Astrocyte (in vitro differentiated cells and primary cell): ENCODE measurements at regions not wholly inside any gene's neighbourhood (a gene's known extent, or its start where the extent isn't known, plus 50 kb on each side); places are given as distances from the start of the nearest gene placed in this dataset.
A peak's percentile ranks its signal among the peaks of the same experiment; 100 is the strongest.

Experiments
- DNase-seq: peaks from one replicate; pipeline ENCODE4 v3.0.0-alpha.2; 2010; ENCODE audit warnings: low read depth
- FAIRE-seq: peaks from 2 replicates; lab custom pipeline; 2011; peaks lifted over from hg19 to GRCh38; lab: Jason Lieb, UNC
- H2AFZ ChIP-seq: 2 replicates; pipeline ENCODE4 v1.6.0; 2012; ENCODE audit warnings: low read depth, low read length, inconsistent platforms
- H3K27ac ChIP-seq: 2 replicates; pipeline ENCODE4 v1.5.1; 2011; ENCODE audit warnings: low read depth, low read length, inconsistent platforms
- H3K27me3 ChIP-seq: 2 replicates; pipeline ENCODE4 v1.6.0; 2011; ENCODE audit warnings: low read length, inconsistent platforms; ENCODE audit not compliant: insufficient read depth
- H3K36me3 ChIP-seq: 2 replicates; pipeline ENCODE4 v1.5.1; 2011; ENCODE audit warnings: low read length, inconsistent platforms; ENCODE audit not compliant: insufficient read depth
- H3K4me1 ChIP-seq: 2 replicates; pipeline ENCODE4 v1.5.1; 2011; ENCODE audit warnings: low read length, inconsistent platforms; ENCODE audit not compliant: insufficient read depth
- H3K4me2 ChIP-seq: 2 replicates; pipeline ENCODE4 v1.6.0; 2012; ENCODE audit warnings: low read length, inconsistent platforms
- H3K4me3 ChIP-seq: 2 replicates; pipeline ENCODE4 v1.5.1; 2011; ENCODE audit warnings: low read depth, mild to moderate bottlenecking, low read length, inconsistent platforms; ENCODE audit not compliant: insufficient read depth
- H3K79me2 ChIP-seq: 2 replicates; pipeline ENCODE4 v1.6.0; 2012; ENCODE audit warnings: mild to moderate bottlenecking, low read length, inconsistent platforms; ENCODE audit not compliant: insufficient read depth
- H3K9ac ChIP-seq: 2 replicates; pipeline ENCODE4 v1.6.0; 2012; ENCODE audit warnings: mild to moderate bottlenecking, low read length, inconsistent platforms
- H3K9me3 ChIP-seq: 2 replicates; pipeline ENCODE4 v1.5.1; 2012; ENCODE audit warnings: low read depth, mild to moderate bottlenecking, low read length, inconsistent platforms; ENCODE audit not compliant: insufficient read depth
- H4K20me1 ChIP-seq: 2 replicates; pipeline ENCODE4 v1.6.0; 2012; ENCODE audit warnings: low read length, inconsistent platforms; ENCODE audit not compliant: insufficient read depth
- H3K27ac Mint-ChIP-seq: one replicate; pipeline ENCODE4 v1.8.0; 2021; ENCODE audit warnings: mild to moderate bottlenecking, mixed read lengths; ENCODE audit not compliant: unreplicated experiment
- H3K27me3 Mint-ChIP-seq: one replicate; pipeline ENCODE4 v1.8.0; 2021; ENCODE audit warnings: low read depth, mixed read lengths; ENCODE audit not compliant: unreplicated experiment
- H3K36me3 Mint-ChIP-seq: one replicate; pipeline ENCODE4 v1.8.0; 2021; ENCODE audit warnings: low read depth, mixed read lengths; ENCODE audit not compliant: unreplicated experiment
- H3K4me1 Mint-ChIP-seq: one replicate; pipeline ENCODE4 v1.8.0; 2021; ENCODE audit warnings: low read depth, mixed read lengths; ENCODE audit not compliant: unreplicated experiment
- H3K4me3 Mint-ChIP-seq: one replicate; pipeline ENCODE4 v1.8.0; 2021; ENCODE audit warnings: mild to moderate bottlenecking, moderate library complexity, mixed read lengths; ENCODE audit not compliant: unreplicated experiment
- H3K9me3 Mint-ChIP-seq: one replicate; pipeline ENCODE4 v1.8.0; 2021; ENCODE audit warnings: mild to moderate bottlenecking, mixed read lengths; ENCODE audit not compliant: unreplicated experiment
- CTCF ChIP-seq: IDR thresholded peaks from 2 replicates; pipeline ENCODE4 v1.5.1; 2011; ENCODE audit warnings: low read depth, mild to moderate bottlenecking, inconsistent platforms, low read length, moderate library complexity; ENCODE audit not compliant: insufficient read depth
- EZH2 ChIP-seq: IDR thresholded peaks from 2 replicates; pipeline ENCODE4 v1.6.1; 2012; ENCODE audit warnings: mild to moderate bottlenecking, low read length, inconsistent platforms; ENCODE audit not compliant: insufficient read depth

GRCh38 chr18:23356915-23357601 lies 96.0 kb upstream of the RIOK3 start:
- Histone ChIP-seq H3K4me3 (no peak overlapping the region), H3K4me2 (peak overlapping the region; percentile 22), H2AFZ (no peak overlapping the region), H3K9ac (peak overlapping the region; percentile 10), H3K9me3 (no peaks in the 10 kb centered on the region), H3K27ac (no peak overlapping the region), H3K4me1 (peaks cover 30% of the 10 kb centered on the region), H4K20me1 (no peaks in the 10 kb centered on the region), H3K79me2 (no peaks in the 10 kb centered on the region), H3K27me3 (no peaks in the 10 kb centered on the region), H3K36me3 (no peaks in the 10 kb centered on the region)
- Mint-ChIP-seq H3K27me3 (peaks cover 2% of the 10 kb centered on the region), H3K36me3 (peaks cover 12% of the 10 kb centered on the region), H3K4me3 (no peak overlapping the region), H3K27ac (no peak overlapping the region), H3K4me1 (peaks cover 36% of the 10 kb centered on the region), H3K9me3 (peaks cover 4% of the 10 kb centered on the region)
- DNase-seq: peak; percentile 91
- TF ChIP-seq CTCF: no peak
- TF ChIP-seq EZH2: no peak
- no peak for FAIRE-seq

GRCh38 chr18:23357996-23358594 lies 95.0 kb upstream of the RIOK3 start:
- Histone ChIP-seq H3K79me2 (no peaks in the 10 kb centered on the region), H3K36me3 (no peaks in the 10 kb centered on the region), H3K4me3 (no peak overlapping the region), H3K9ac (no peak overlapping the region), H3K4me1 (peaks cover 30% of the 10 kb centered on the region), H2AFZ (no peak overlapping the region), H3K27ac (no peak overlapping the region), H3K9me3 (no peaks in the 10 kb centered on the region), H4K20me1 (no peaks in the 10 kb centered on the region), H3K27me3 (no peaks in the 10 kb centered on the region), H3K4me2 (peak overlapping the region; percentile 29)
- FAIRE-seq (no peak), DNase-seq (no peak)
- Mint-ChIP-seq H3K36me3 (peaks cover 10% of the 10 kb centered on the region), H3K9me3 (peaks cover 4% of the 10 kb centered on the region), H3K4me3 (no peak overlapping the region), H3K4me1 (peaks cover 34% of the 10 kb centered on the region), H3K27me3 (peaks cover 2% of the 10 kb centered on the region), H3K27ac (no peak overlapping the region)
- TF ChIP-seq CTCF: no peak

GRCh38 chr18:23359421-23359820 lies 93.7 kb upstream of the RIOK3 start:
- H3K79me2 ChIP-seq: no peaks in the 10 kb centered on the region
- no peaks in the 10 kb centered on the region for H3K36me3 ChIP-seq
- Mint-ChIP-seq H3K4me1 (peaks cover 29% of the 10 kb centered on the region), H3K27me3 (peaks cover 2% of the 10 kb centered on the region), H3K36me3 (peaks cover 10% of the 10 kb centered on the region), H3K27ac (no peak overlapping the region), H3K9me3 (peaks cover 4% of the 10 kb centered on the region), H3K4me3 (no peak overlapping the region)
- FAIRE-seq (no peak), DNase-seq (no peak)
- H3K27ac ChIP-seq: no peak overlapping the region
- no peaks in the 10 kb centered on the region for H3K27me3 ChIP-seq
- TF ChIP-seq CTCF (no peak), EZH2 (no peak)
- no peak overlapping the region for H3K9ac ChIP-seq
- H3K4me2 ChIP-seq: no peak overlapping the region
- H4K20me1 ChIP-seq: no peaks in the 10 kb centered on the region
- no peaks in the 10 kb centered on the region for H3K9me3 ChIP-seq
- H3K4me3 ChIP-seq: no peak overlapping the region
- H2AFZ ChIP-seq: no peak overlapping the region
- H3K4me1 ChIP-seq: peaks cover 28% of the 10 kb centered on the region
